NOMO-1 treated with dmso at 0.1 percent for 144 hours (cell line): ENCODE measurements at regions not wholly inside any gene's neighbourhood (a gene's known extent, or its start where the extent isn't known, plus 50 kb on each side); places are given as distances from the start of the nearest gene placed in this dataset.

Experiments
- DNase-seq: peaks from one replicate; lab custom pipeline; 2025; ENCODE audit not compliant: unreplicated experiment; lab: John Stamatoyannopoulos, UW

- no peak for DNase-seq
Observed at GRCh38 chr7:37504801-37505200, 56.1 kb upstream of the ELMO1 start.

- no peak for DNase-seq
Observed at GRCh38 chr7:37505750-37506353, 57.2 kb upstream of the ELMO1 start.

GRCh38 chr7:37508118-37508517 lies 59.5 kb upstream of the ELMO1 start:
- DNase-seq = no peak

- DNase-seq = peak; percentile 12
Observed at GRCh38 chr7:37510043-37510634, 61.5 kb upstream of the ELMO1 start.

- DNase-seq = no peak
Observed at GRCh38 chr7:37511915-37512314, 63.3 kb upstream of the ELMO1 start.

GRCh38 chr7:37514497-37514896 lies 65.8 kb upstream of the ELMO1 start:
- no peak for DNase-seq

GRCh38 chr7:37516664-37517063 lies 68.0 kb upstream of the ELMO1 start:
- DNase-seq = no peak

GRCh38 chr7:37518266-37518665 lies 69.6 kb upstream of the ELMO1 start:
- no peak for DNase-seq

- no peak for DNase-seq
Observed at GRCh38 chr7:37524056-37524455, 75.4 kb upstream of the ELMO1 start.

GRCh38 chr7:37524797-37525196 lies 76.1 kb upstream of the ELMO1 start:
- no peak for DNase-seq

GRCh38 chr7:37526623-37527022 lies 78.0 kb upstream of the ELMO1 start:
- DNase-seq = no peak

GRCh38 chr7:37527109-37527508 lies 78.4 kb upstream of the ELMO1 start:
- no peak for DNase-seq

- no peak for DNase-seq
Observed at GRCh38 chr7:37531225-37531624, 82.6 kb upstream of the ELMO1 start.

- DNase-seq = no peak
Observed at GRCh38 chr7:37532636-37533035, 84.0 kb upstream of the ELMO1 start.

- no peak for DNase-seq
Observed at GRCh38 chr7:37534893-37535610, 86.4 kb upstream of the ELMO1 start.

- DNase-seq = no peak
Observed at GRCh38 chr7:37535841-37536240, 87.2 kb upstream of the ELMO1 start.

- no peak for DNase-seq
Observed at GRCh38 chr7:37536706-37537105, 88.0 kb upstream of the ELMO1 start.

GRCh38 chr7:37537439-37537838 lies 88.8 kb upstream of the ELMO1 start:
- no peak for DNase-seq

GRCh38 chr7:37538945-37539344 lies 90.3 kb upstream of the ELMO1 start:
- DNase-seq = no peak

GRCh38 chr7:37540917-37541316 lies 92.3 kb upstream of the ELMO1 start:
- DNase-seq = no peak

- DNase-seq = no peak
Observed at GRCh38 chr7:37541810-37542443, 93.3 kb upstream of the ELMO1 start.
